ENCODE measurements at regions not wholly inside any gene's neighbourhood (a gene's known extent, or its start where the extent isn't known, plus 50 kb on each side); places are given as distances from the start of the nearest gene placed in this dataset.

GRCh38 chr5:120805131-120805530, 341.0 kb downstream of the PRR16 start:
- TF ChIP-seq ZNF843 (tag by site-specific recombination; IDR thresholded peaks at IDR 0.05) = no peak
- no peak for TF ChIP-seq ZNF175 (tag by site-specific recombination; IDR thresholded peaks at IDR 0.05)
- TF ChIP-seq CTCF (tag by site-specific recombination; IDR thresholded peaks at IDR 0.05) = no peak
- TF ChIP-seq ZBTB26 (tag by site-specific recombination; optimal IDR thresholded peaks at IDR 0.05) = no peak
- no peak for TF ChIP-seq ATF2 (tag by site-specific recombination; IDR thresholded peaks at IDR 0.05; ENCODE audit: low read depth)
- TF ChIP-seq HOXC10 (CRISPR knock-in tag; IDR thresholded peaks at IDR 0.05) = no peak
- TF ChIP-seq ZNF174 (tag by site-specific recombination; IDR thresholded peaks at IDR 0.05) = no peak
- no peak for TF ChIP-seq YY1 (tag by site-specific recombination; IDR thresholded peaks at IDR 0.05)
- no peak for TF ChIP-seq SP3 (tag by site-specific recombination; IDR thresholded peaks at IDR 0.05)
- TF ChIP-seq PRDM1 (tag by site-specific recombination; IDR thresholded peaks at IDR 0.05) = no peak
- no peak for TF ChIP-seq ZNF596 (tag by site-specific recombination; IDR thresholded peaks at IDR 0.05)
- no peak for TF ChIP-seq ZNF121 (tag by site-specific recombination; IDR thresholded peaks at IDR 0.05)
